GM23338 (cell line): ENCODE measurements at regions not wholly inside any gene's neighbourhood (a gene's known extent, or its start where the extent isn't known, plus 50 kb on each side); places are given as distances from the start of the nearest gene placed in this dataset.
"Not testable (repeated sequence)": the region's sequence is repeated elsewhere in the genome, so short reads cannot be mapped to it uniquely, and the experiment has no call there.

Experiments
- ATAC-seq: fragments of 200-7000 bp; cut with Tn5 transposase; 3 replicates; pipeline ENCODE4 v1.9.1; 2020
- DNase-seq: peaks from one replicate; pipeline ENCODE4 v3.0.0-alpha.2; 2015; ENCODE audit warnings: low spot score
- H2AFZ ChIP-seq: fragments of 200-600 bp; sonication (generic); 2 replicates; pipeline ENCODE4 v1.8.0; 2016; ENCODE audit warnings: antibody characterized with exemption, mild to moderate bottlenecking, moderate library complexity
- H3F3A ChIP-seq: fragments of 200-600 bp; sonication (generic); replicated peaks from 2 replicates; pipeline ENCODE4 v1.8.0; 2017; ENCODE audit warnings: antibody characterized with exemption, mixed run types, low read depth
- H3K27ac ChIP-seq: fragments of 200-600 bp; sonication (generic); 2 replicates; pipeline ENCODE4 v1.6.1; 2016; ENCODE audit warnings: low read depth
- H3K27me3 ChIP-seq: fragments of 200-600 bp; sonication (generic); 2 replicates; pipeline ENCODE4 v1.8.0; 2016; ENCODE audit warnings: mild to moderate bottlenecking, mixed run types, moderate library complexity; ENCODE audit not compliant: insufficient read depth
- H3K36me3 ChIP-seq: fragments of 200-600 bp; sonication (generic); 2 replicates; pipeline ENCODE4 v1.8.0; 2016; ENCODE audit warnings: mild to moderate bottlenecking; ENCODE audit not compliant: insufficient read depth
- H3K4me1 ChIP-seq: fragments of 200-600 bp; sonication (generic); 2 replicates; pipeline ENCODE4 v1.8.0; 2016; ENCODE audit warnings: mild to moderate bottlenecking, moderate library complexity; ENCODE audit not compliant: insufficient read depth
- H3K4me2 ChIP-seq: fragments of 200-600 bp; sonication (generic); 2 replicates; pipeline ENCODE4 v1.7.1; 2017; ENCODE audit warnings: mixed run types
- H3K4me3 ChIP-seq: fragments of 200-600 bp; sonication (generic); 2 replicates; pipeline ENCODE4 v1.6.1; 2016; ENCODE audit warnings: mixed run types
- H3K79me2 ChIP-seq: fragments of 200-600 bp; sonication (generic); replicated peaks from 2 replicates; pipeline ENCODE4 v1.8.0; 2017; ENCODE audit warnings: mild to moderate bottlenecking; ENCODE audit not compliant: insufficient read depth
- H3K9me2 ChIP-seq: fragments of 200-600 bp; sonication (generic); 2 replicates; pipeline ENCODE4 v1.8.0; 2017; ENCODE audit not compliant: insufficient read depth
- H4K20me1 ChIP-seq: fragments of 200-600 bp; sonication (generic); replicated peaks from 2 replicates; pipeline ENCODE4 v1.8.0; 2017; ENCODE audit warnings: mild to moderate bottlenecking; ENCODE audit not compliant: insufficient read depth
- H3K27ac Mint-ChIP-seq: 2 replicates; pipeline ENCODE4 v1.8.0; 2020; ENCODE audit warnings: inconsistent platforms, mild to moderate bottlenecking, moderate library complexity, mixed read lengths
- H3K27me3 Mint-ChIP-seq: 3 replicates; pipeline ENCODE4 v1.8.0; 2022; ENCODE audit warnings: low read depth, mild to moderate bottlenecking, moderate library complexity, mixed read lengths, inconsistent platforms; ENCODE audit not compliant: insufficient read depth, poor library complexity
- H3K36me3 Mint-ChIP-seq: 3 replicates; pipeline ENCODE4 v1.8.0; 2021; ENCODE audit warnings: low read depth, mild to moderate bottlenecking, inconsistent platforms, moderate library complexity, mixed read lengths
- H3K4me1 Mint-ChIP-seq: 3 replicates; pipeline ENCODE4 v1.8.0; 2020; ENCODE audit warnings: mild to moderate bottlenecking, inconsistent platforms, mixed read lengths
- H3K4me3 Mint-ChIP-seq: 3 replicates; pipeline ENCODE4 v1.8.0; 2021; ENCODE audit warnings: moderate library complexity, mild to moderate bottlenecking, inconsistent platforms, mixed read lengths
- H3K9me3 Mint-ChIP-seq: 3 replicates; pipeline ENCODE4 v1.8.0; 2020; ENCODE audit warnings: moderate library complexity, mild to moderate bottlenecking, inconsistent platforms, mixed read lengths

DNA sequence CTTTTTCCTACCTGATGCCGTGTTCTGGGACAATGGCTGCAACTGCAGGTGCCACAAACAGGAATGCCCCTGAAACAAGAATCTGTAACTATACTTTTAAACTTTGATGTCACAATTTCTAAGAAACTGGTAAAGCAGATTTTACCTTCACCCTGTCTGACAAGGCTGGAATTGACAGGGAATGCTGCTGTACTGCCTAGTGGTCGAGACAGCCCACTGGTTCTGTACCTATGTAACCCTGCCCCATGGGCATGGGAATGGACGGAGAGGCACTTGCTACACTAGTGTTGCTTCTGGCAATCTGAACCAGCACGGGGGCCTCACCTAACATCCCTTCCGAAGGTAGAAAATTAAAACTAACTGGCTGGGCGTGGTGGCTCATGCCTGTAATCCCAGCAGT, 424.3 kb upstream of the SPATA31A3 start:
- ATAC-seq = peak; percentile 30
- not testable (repeated sequence) for H3K27ac Mint-ChIP-seq, H3K27me3 ChIP-seq, H2AFZ ChIP-seq, DNase-seq, H3K4me3 Mint-ChIP-seq, H3F3A ChIP-seq, H3K79me2 ChIP-seq, H3K9me3 Mint-ChIP-seq, H3K4me1 ChIP-seq, H4K20me1 ChIP-seq, H3K27me3 Mint-ChIP-seq, H3K36me3 ChIP-seq, H3K27ac ChIP-seq, H3K36me3 Mint-ChIP-seq, H3K4me2 ChIP-seq, H3K4me3 ChIP-seq, H3K9me2 ChIP-seq, H3K4me1 Mint-ChIP-seq

DNA sequence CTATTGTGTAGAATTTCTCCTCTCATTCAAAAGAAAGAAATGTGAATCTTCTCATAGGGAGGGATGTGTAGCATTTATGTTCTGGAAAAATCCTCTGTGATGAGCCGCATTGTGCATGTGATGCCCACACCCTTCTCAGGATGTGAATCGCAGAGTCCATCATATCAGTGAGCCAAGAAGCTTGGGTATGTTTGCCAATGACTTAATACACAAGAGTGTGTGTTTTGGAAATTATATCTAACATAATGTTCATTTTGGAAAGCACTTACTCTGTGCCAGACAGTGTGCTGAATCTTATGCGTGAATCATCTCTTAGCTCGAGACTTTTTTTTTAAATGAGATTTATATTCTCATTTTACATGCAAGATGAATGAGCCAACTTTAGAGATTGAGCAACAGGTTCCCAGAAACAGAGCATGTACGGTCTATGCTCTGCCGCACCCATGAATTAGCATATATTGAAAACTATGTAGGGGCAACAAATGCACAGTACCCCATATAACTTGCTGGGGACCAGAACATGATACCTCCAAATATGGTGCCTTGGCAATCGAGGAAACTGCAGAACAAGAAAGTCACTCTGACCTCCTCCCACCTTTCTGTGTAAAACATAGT, 418.4 kb upstream of the SPATA31A3 start:
- H3K4me3 Mint-ChIP-seq, H3K4me1 ChIP-seq, H3K27ac Mint-ChIP-seq, H3F3A ChIP-seq, H3K27me3 ChIP-seq, ATAC-seq, H3K36me3 Mint-ChIP-seq, H3K4me3 ChIP-seq, H3K9me3 Mint-ChIP-seq, H3K27me3 Mint-ChIP-seq, H3K9me2 ChIP-seq, H3K4me2 ChIP-seq, H3K4me1 Mint-ChIP-seq, DNase-seq, H4K20me1 ChIP-seq, H3K36me3 ChIP-seq, H3K27ac ChIP-seq, H3K79me2 ChIP-seq, H2AFZ ChIP-seq: not testable (repeated sequence)

DNA sequence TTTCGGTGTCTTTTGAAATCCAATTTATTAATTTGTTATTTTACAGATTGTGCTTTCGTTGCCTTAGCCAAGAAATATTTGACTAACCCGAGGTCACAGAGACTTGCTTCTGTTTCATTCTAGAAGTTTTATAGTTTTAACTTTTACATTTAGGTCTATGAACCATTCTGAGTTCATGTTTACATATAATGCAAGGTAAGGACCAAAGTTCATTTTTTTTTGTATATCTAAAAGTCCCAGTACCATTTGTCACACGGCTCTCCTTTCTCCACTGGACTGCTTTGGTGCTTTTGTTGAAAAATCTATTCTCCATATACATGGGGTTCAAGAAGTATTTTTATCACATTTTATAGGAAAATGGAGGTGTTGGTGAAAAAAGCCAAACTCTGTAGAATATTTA, 411.4 kb upstream of the SPATA31A3 start:
- not testable (repeated sequence) for H3K4me3 Mint-ChIP-seq, H3K4me1 Mint-ChIP-seq, H3K27me3 Mint-ChIP-seq, H3K36me3 Mint-ChIP-seq, H4K20me1 ChIP-seq, H3K27ac Mint-ChIP-seq, H3K4me1 ChIP-seq, DNase-seq, H3K4me2 ChIP-seq, H2AFZ ChIP-seq, ATAC-seq, H3K36me3 ChIP-seq, H3F3A ChIP-seq, H3K9me2 ChIP-seq, H3K27me3 ChIP-seq, H3K9me3 Mint-ChIP-seq, H3K4me3 ChIP-seq, H3K27ac ChIP-seq, H3K79me2 ChIP-seq

DNA sequence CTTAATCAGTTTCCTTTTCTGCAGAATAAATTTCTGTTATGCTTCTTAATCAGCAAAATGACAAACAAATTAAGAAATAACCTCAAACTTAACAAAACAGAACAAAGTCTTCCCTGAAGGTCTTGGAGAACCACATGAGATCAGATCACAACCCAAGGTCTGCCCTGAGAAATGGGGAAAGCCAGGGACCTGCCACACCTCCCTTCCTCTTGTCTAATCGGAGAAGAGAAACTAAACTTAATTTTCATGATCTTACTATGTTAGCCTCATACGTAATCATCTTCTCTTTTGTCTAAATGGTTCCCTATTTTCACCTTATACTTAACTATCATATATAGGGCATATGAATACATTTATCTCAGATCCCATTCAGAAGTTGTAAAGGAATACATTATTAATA, 405.4 kb upstream of the SPATA31A3 start:
- H3K4me3 Mint-ChIP-seq, H3K36me3 ChIP-seq, H3K36me3 Mint-ChIP-seq, H2AFZ ChIP-seq, DNase-seq, ATAC-seq, H3K9me3 Mint-ChIP-seq, H3K4me1 ChIP-seq, H4K20me1 ChIP-seq, H3K4me3 ChIP-seq, H3K27ac Mint-ChIP-seq, H3K27me3 Mint-ChIP-seq, H3K4me2 ChIP-seq, H3K27ac ChIP-seq, H3K4me1 Mint-ChIP-seq, H3K27me3 ChIP-seq, H3K79me2 ChIP-seq, H3F3A ChIP-seq, H3K9me2 ChIP-seq: not testable (repeated sequence)

DNA sequence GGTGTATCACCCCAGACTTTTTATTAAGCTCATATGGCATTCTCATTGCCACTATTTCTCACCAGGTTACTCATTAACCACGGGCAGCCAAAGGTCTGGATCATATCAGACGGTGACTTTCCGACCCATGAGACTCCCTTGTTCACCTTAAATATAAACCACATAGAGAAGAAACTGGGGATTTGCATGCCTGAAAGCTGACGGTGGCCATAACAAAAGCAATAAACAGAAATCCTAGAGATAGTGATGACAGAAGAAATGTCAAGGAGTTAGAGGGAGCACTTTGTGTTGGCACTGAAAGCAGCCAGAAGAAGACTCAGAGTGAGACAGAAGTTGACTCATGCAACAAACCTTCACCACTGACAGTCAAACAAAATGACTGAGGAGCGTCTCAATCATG, 402.4 kb upstream of the SPATA31A3 start:
- not testable (repeated sequence) for H3K4me1 ChIP-seq, ATAC-seq, H3K4me3 Mint-ChIP-seq, H3K27ac Mint-ChIP-seq, H3K9me3 Mint-ChIP-seq, H3K27me3 Mint-ChIP-seq, H4K20me1 ChIP-seq, H3K9me2 ChIP-seq, H3K4me2 ChIP-seq, H3K36me3 Mint-ChIP-seq, H3K27me3 ChIP-seq, H3K4me1 Mint-ChIP-seq, H3K27ac ChIP-seq, H3F3A ChIP-seq, H3K36me3 ChIP-seq, H3K4me3 ChIP-seq, DNase-seq, H3K79me2 ChIP-seq, H2AFZ ChIP-seq

DNA sequence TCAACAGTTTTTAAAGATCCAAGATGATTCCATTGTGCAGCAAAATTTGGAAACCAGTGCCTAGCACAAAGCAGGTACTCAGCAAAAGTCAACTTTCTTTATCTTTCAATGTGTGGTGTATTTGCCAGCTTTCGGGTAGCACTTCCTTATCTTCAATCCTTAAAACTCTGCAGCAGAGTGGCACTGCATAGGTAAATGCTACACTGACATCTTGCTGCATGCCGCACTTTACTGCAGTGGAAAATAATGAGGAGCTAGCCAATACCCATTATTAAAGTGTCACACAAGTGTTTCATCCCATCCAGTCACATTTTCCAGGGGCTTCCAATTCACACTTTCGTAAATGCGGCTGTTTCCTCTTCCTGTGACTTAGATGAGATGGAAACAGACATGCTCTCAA, 401.7 kb upstream of the SPATA31A3 start:
- not testable (repeated sequence) for H3K79me2 ChIP-seq, H2AFZ ChIP-seq, H3K27ac Mint-ChIP-seq, H3K4me1 Mint-ChIP-seq, H3K4me1 ChIP-seq, H3K27me3 ChIP-seq, H3K27me3 Mint-ChIP-seq, H3K36me3 Mint-ChIP-seq, H3K36me3 ChIP-seq, H4K20me1 ChIP-seq, H3K4me3 Mint-ChIP-seq, H3K27ac ChIP-seq, DNase-seq, H3K4me2 ChIP-seq, ATAC-seq, H3K9me2 ChIP-seq, H3K9me3 Mint-ChIP-seq, H3K4me3 ChIP-seq, H3F3A ChIP-seq

DNA sequence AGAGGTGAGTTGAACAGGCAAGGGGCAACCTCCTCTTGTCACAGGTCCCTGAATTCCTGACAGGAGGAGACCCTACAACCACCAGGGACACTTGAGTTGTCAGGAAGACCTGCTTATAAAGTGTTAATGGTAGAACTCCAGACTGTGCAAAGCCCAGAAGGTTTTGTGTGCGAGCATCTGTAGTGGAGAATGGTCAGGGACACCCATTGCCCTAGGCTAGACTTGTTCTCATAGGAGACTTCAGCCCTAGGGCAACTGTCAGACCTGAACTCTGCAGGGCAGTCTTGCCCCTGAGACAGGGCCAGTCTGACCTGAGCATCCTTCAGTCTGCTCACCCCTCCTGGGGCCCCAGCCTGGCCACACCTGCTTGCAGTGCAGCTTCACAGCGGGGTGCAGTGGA, 377.3 kb upstream of the SPATA31A3 start:
- H3K79me2 ChIP-seq, DNase-seq, H3K4me1 Mint-ChIP-seq, H3F3A ChIP-seq, H3K9me3 Mint-ChIP-seq, ATAC-seq, H3K4me3 Mint-ChIP-seq, H3K27me3 ChIP-seq, H3K27me3 Mint-ChIP-seq, H3K4me2 ChIP-seq, H3K4me1 ChIP-seq, H3K9me2 ChIP-seq, H3K4me3 ChIP-seq, H3K36me3 Mint-ChIP-seq, H4K20me1 ChIP-seq, H3K27ac Mint-ChIP-seq, H3K27ac ChIP-seq, H2AFZ ChIP-seq, H3K36me3 ChIP-seq: not testable (repeated sequence)
